Keratinocyte (primary cell): ENCODE measurements at regions not wholly inside any gene's neighbourhood (a gene's known extent, or its start where the extent isn't known, plus 50 kb on each side); places are given as distances from the start of the nearest gene placed in this dataset.

ENCODE experiments used
- DNase-seq: peaks from one replicate; pipeline ENCODE4 v3.0.0-alpha.2; 2011; ENCODE audit warnings: low read depth, missing footprints, low spot score
- FAIRE-seq: peaks from 2 replicates; lab custom pipeline; 2011; peaks lifted over from hg19 to GRCh38; lab: Jason Lieb, UNC
- H2AFZ ChIP-seq: 2 replicates; pipeline ENCODE4 v1.6.0; 2012; ENCODE audit warnings: low read length, control low read depth, inconsistent platforms; ENCODE audit not compliant: control insufficient read depth
- H3K27ac ChIP-seq: 2 replicates; pipeline ENCODE4 v1.5.1; 2011; ENCODE audit warnings: low read length; ENCODE audit not compliant: control insufficient read depth, insufficient read depth
- H3K27me3 ChIP-seq: 3 replicates; pipeline ENCODE4 v1.6.0; 2011; ENCODE audit warnings: low read length; ENCODE audit not compliant: control insufficient read depth, insufficient read depth; ENCODE audit errors: extremely low read depth
- H3K36me3 ChIP-seq, 2 experiments: 2 replicates in 1 of 2; 3 replicates in 1 of 2; pipeline ENCODE4 v1.5.1; 2011; ENCODE audit warnings: low read length in 2 of 2, mild to moderate bottlenecking in 1 of 2; ENCODE audit not compliant: control insufficient read depth in 2 of 2, insufficient read depth in 2 of 2; ENCODE audit errors: extremely low read depth in 1 of 2
- H3K4me1 ChIP-seq: 3 replicates; pipeline ENCODE4 v1.5.1; 2011; ENCODE audit warnings: low read length; ENCODE audit not compliant: control insufficient read depth, insufficient read depth; ENCODE audit errors: extremely low read depth
- H3K4me2 ChIP-seq: 3 replicates; pipeline ENCODE4 v1.6.0; 2011; ENCODE audit warnings: low read depth, low read length; ENCODE audit not compliant: control insufficient read depth, insufficient read depth; ENCODE audit errors: extremely low read depth
- H3K4me3 ChIP-seq, 3 experiments: fragments of 200-600 bp in 1 of 3; sonication (generic) in 1 of 3; 2 replicates in 2 of 3; 3 replicates in 1 of 3; pipeline ENCODE4 v1.5.1; 2011 to 2016; ENCODE audit warnings: low read length in 3 of 3, mild to moderate bottlenecking in 3 of 3, control low read depth in 2 of 3, inconsistent platforms in 1 of 3, low read depth in 1 of 3, mixed read lengths in 1 of 3, mixed run types in 1 of 3, moderate library complexity in 1 of 3; ENCODE audit not compliant: control insufficient read depth in 2 of 3, insufficient read depth in 2 of 3; ENCODE audit errors: extremely low read depth in 1 of 3
- H3K79me2 ChIP-seq: 2 replicates; pipeline ENCODE4 v1.6.0; 2012; ENCODE audit warnings: low read length; ENCODE audit not compliant: control insufficient read depth, insufficient read depth
- H3K9ac ChIP-seq: 3 replicates; pipeline ENCODE4 v1.6.0; 2011; ENCODE audit warnings: low read length; ENCODE audit not compliant: control insufficient read depth, insufficient read depth; ENCODE audit errors: extremely low read depth
- H3K9me1 ChIP-seq: 3 replicates; pipeline ENCODE4 v1.6.0; 2011; ENCODE audit warnings: low read length; ENCODE audit not compliant: control insufficient read depth, insufficient read depth; ENCODE audit errors: extremely low read depth
- H3K9me3 ChIP-seq: 2 replicates; pipeline ENCODE4 v1.5.1; 2012; ENCODE audit warnings: low read depth, low read length; ENCODE audit not compliant: control insufficient read depth
- H4K20me1 ChIP-seq: 3 replicates; pipeline ENCODE4 v1.6.0; 2011; ENCODE audit warnings: low read length; ENCODE audit not compliant: control insufficient read depth, insufficient read depth; ENCODE audit errors: extremely low read depth
- EZH2 ChIP-seq: IDR thresholded peaks from one replicate; pipeline ENCODE4 v1.6.1; 2012; ENCODE audit warnings: inconsistent platforms, mild to moderate bottlenecking, low read length, moderate library complexity
- dilution Hi-C: fragments of 300-500 bp; cut with MboI; formaldehyde crosslinking; loops from one replicate; pipeline ENCODE4 v1.7.0; 2020; ENCODE audit warnings: low sequenced_read_pairs; ENCODE audit not compliant: extremely low pct_ligation_motif_present
- TF ChIP-seq, protein P1 (sequence below), 3 experiments: IDR thresholded peaks in 1 of 3; conservative IDR thresholded peaks in 1 of 3; optimal IDR thresholded peaks in 1 of 3; 2 replicates in 2 of 3; 3 replicates in 1 of 3; pipeline versions ENCODE3 to v1.5.1; 2011; ENCODE audit warnings: low read length in 3 of 3, mild to moderate bottlenecking in 3 of 3, moderate library complexity in 2 of 3, control low read depth in 1 of 3, inconsistent platforms in 1 of 3; ENCODE audit not compliant: insufficient read depth in 2 of 3; ENCODE audit errors: extremely low read depth in 1 of 3

DNA sequence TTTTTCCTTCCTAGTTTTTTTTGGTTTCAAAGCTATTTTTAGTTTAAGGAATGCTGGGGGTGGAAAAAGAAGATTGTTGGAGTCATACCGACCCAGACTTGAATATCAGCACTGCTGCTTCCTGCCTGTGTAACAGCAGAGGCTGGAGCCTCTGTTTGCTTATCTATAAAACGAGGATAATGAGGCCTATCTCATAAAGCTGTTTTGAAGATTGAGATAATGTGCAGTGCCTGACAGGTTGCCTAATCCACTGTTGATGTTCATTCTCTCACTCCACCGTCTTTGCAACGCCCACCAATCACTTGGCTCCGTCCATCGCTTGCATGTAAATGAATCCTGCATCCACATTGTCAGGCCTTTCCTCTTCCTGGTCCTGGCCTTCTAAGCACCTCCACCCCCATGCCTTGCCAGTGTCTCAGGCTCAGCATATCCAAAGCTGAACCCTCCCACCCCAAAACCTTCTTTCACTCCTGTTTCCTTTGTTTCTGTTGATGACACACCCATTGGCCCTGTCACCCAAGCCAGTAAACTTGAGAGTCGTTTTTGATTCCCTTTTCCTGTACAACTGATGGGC lies 94.9 kb downstream of the MEX3B start:
- no peaks in the 10 kb centered on the region for H3K79me2 ChIP-seq
- no peak overlapping the region for H3K27ac ChIP-seq
- H3K27me3 ChIP-seq, result no peaks in the 10 kb centered on the region
- H2AFZ ChIP-seq, result no peak overlapping the region
- H3K9me1 ChIP-seq, result no peaks in the 10 kb centered on the region
- H3K9me3 ChIP-seq, result no peaks in the 10 kb centered on the region
- FAIRE-seq (no peak), DNase-seq (no peak)
- TF ChIP-seq, protein P1, sequence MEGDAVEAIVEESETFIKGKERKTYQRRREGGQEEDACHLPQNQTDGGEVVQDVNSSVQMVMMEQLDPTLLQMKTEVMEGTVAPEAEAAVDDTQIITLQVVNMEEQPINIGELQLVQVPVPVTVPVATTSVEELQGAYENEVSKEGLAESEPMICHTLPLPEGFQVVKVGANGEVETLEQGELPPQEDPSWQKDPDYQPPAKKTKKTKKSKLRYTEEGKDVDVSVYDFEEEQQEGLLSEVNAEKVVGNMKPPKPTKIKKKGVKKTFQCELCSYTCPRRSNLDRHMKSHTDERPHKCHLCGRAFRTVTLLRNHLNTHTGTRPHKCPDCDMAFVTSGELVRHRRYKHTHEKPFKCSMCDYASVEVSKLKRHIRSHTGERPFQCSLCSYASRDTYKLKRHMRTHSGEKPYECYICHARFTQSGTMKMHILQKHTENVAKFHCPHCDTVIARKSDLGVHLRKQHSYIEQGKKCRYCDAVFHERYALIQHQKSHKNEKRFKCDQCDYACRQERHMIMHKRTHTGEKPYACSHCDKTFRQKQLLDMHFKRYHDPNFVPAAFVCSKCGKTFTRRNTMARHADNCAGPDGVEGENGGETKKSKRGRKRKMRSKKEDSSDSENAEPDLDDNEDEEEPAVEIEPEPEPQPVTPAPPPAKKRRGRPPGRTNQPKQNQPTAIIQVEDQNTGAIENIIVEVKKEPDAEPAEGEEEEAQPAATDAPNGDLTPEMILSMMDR (optimal IDR thresholded peaks at IDR 0.05 in 1 of 3, IDR thresholded peaks at IDR 0.05 in 1 of 3, conservative IDR thresholded peaks at IDR 0.05 in 1 of 3; ENCODE audit: extremely low read depth in 1 of 3, insufficient read depth in 2 of 3, low read length in 3 of 3), result no peak
- TF ChIP-seq EZH2, result no peak
- no peak overlapping the region for H3K9ac ChIP-seq
- no peaks in the 10 kb centered on the region for H4K20me1 ChIP-seq
- H3K4me3 ChIP-seq, result no peak overlapping the region
- dilution Hi-C loops, result no loop called here
- H3K4me2 ChIP-seq, result no peak overlapping the region
- no peaks in the 10 kb centered on the region for H3K36me3 ChIP-seq
- no peaks in the 10 kb centered on the region for H3K4me1 ChIP-seq

DNA sequence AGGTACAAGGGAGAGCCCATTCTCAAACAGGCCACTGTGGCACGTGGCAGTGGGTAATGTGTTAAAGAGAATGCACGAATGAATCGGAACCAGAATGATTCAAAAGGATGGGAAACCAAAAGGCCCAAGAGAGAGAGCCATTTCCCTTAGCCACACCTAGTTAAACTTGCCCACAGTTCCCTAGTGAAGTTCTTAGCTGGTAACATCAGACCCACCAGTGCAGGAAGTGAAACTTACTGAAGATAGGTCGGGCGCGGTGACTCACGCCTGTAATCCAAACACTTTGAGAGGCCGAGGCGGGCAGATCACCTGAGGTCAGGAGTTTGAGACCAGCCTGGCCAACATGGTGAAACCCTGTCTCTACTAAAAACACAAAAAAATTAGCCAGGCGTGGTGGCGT lies 97.1 kb downstream of the MEX3B start:
- no peak for TF ChIP-seq EZH2
- TF ChIP-seq, protein P1 (optimal IDR thresholded peaks at IDR 0.05 in 1 of 3, IDR thresholded peaks at IDR 0.05 in 1 of 3, conservative IDR thresholded peaks at IDR 0.05 in 1 of 3; ENCODE audit: extremely low read depth in 1 of 3, insufficient read depth in 2 of 3, low read length in 3 of 3), result no peak
- no peak for FAIRE-seq
- Histone ChIP-seq H3K4me1 (no peaks in the 10 kb centered on the region), H3K9me3 (no peaks in the 10 kb centered on the region), H3K4me3 (no peak overlapping the region), H3K36me3 (no peaks in the 10 kb centered on the region), H4K20me1 (no peaks in the 10 kb centered on the region), H3K9me1 (no peaks in the 10 kb centered on the region), H3K9ac (no peak overlapping the region), H3K27me3 (no peaks in the 10 kb centered on the region), H3K27ac (no peak overlapping the region), H2AFZ (no peak overlapping the region), H3K79me2 (no peaks in the 10 kb centered on the region), H3K4me2 (no peak overlapping the region)
- no peak for DNase-seq
- dilution Hi-C loops, result no loop called here
